HG03060 (cell line): ENCODE measurements at regions not wholly inside any gene's neighbourhood (a gene's known extent, or its start where the extent isn't known, plus 50 kb on each side); places are given as distances from the start of the nearest gene placed in this dataset.

Experiments used
- ATAC-seq: cut with Tn5 transposase; IDR thresholded peaks from one replicate; pipeline ENCODE4 v1.9.1; 2021; ENCODE audit warnings: low read depth, moderate number of reproducible peaks; ENCODE audit not compliant: unreplicated experiment

GRCh38 chr2:129727286-129727685 is 252.2 kb upstream of the RAB6C start:
- no peak for ATAC-seq

- ATAC-seq, result no peak
Measured at GRCh38 chr2:129728035-129728972, 251.2 kb upstream of the RAB6C start.

GRCh38 chr2:129729011-129729410 is 250.5 kb upstream of the RAB6C start:
- ATAC-seq, result no peak

GRCh38 chr2:129729646-129730045 is 249.8 kb upstream of the RAB6C start:
- ATAC-seq, result no peak

- no peak for ATAC-seq
Measured at GRCh38 chr2:129730979-129731378, 248.5 kb upstream of the RAB6C start.

GRCh38 chr2:129731907-129732629 is 247.4 kb upstream of the RAB6C start:
- ATAC-seq, result no peak

GRCh38 chr2:129732630-129733026 is 246.8 kb upstream of the RAB6C start:
- no peak for ATAC-seq

GRCh38 chr2:129733041-129733440 is 246.4 kb upstream of the RAB6C start:
- no peak for ATAC-seq

- ATAC-seq, result no peak
Measured at GRCh38 chr2:129733579-129733978, 245.9 kb upstream of the RAB6C start.

- no peak for ATAC-seq
Measured at GRCh38 chr2:129734343-129735034, 245.0 kb upstream of the RAB6C start.

GRCh38 chr2:129735576-129735975 is 243.9 kb upstream of the RAB6C start:
- no peak for ATAC-seq

GRCh38 chr2:129737660-129738527 is 241.6 kb upstream of the RAB6C start:
- ATAC-seq, result no peak

- ATAC-seq, result no peak
Measured at GRCh38 chr2:129738799-129739198, 240.7 kb upstream of the RAB6C start.

GRCh38 chr2:129740504-129740903 is 239.0 kb upstream of the RAB6C start:
- no peak for ATAC-seq

- no peak for ATAC-seq
Measured at GRCh38 chr2:129741165-129741564, 238.3 kb upstream of the RAB6C start.

- ATAC-seq, result no peak
Measured at GRCh38 chr2:129741623-129742022, 237.8 kb upstream of the RAB6C start.

- ATAC-seq, result no peak
Measured at GRCh38 chr2:129742415-129743180, 236.9 kb upstream of the RAB6C start.

- no peak for ATAC-seq
Measured at GRCh38 chr2:129744141-129744540, 235.3 kb upstream of the RAB6C start.

GRCh38 chr2:129744649-129745048 is 234.8 kb upstream of the RAB6C start:
- no peak for ATAC-seq
